SK-N-SH treated with all-trans-retinoic acid at 6 μM for 48 hours (cell line): ENCODE measurements at regions not wholly inside any gene's neighbourhood (a gene's known extent, or its start where the extent isn't known, plus 50 kb on each side); places are given as distances from the start of the nearest gene placed in this dataset.
A peak's percentile ranks its signal among the peaks of the same experiment; 100 is the strongest.

Experiments used
- ATAC-seq: fragments of 200-7000 bp; cut with Tn5 transposase; 3 replicates; pipeline ENCODE4 v1.9.1; 2020; ENCODE audit warnings: mild to moderate bottlenecking, moderate library complexity
- ARNTL ChIP-seq: fragments of 450-650 bp; formaldehyde crosslinking; IDR thresholded peaks from 2 replicates; pipeline ENCODE4 v1.5.0; 2020; ENCODE audit warnings: low read depth, mild to moderate bottlenecking, moderate library complexity, borderline replicate concordance
- ESRRG ChIP-seq: fragments of 250-450 bp; sonication (Bioruptor Pico); IDR thresholded peaks from 2 replicates; pipeline ENCODE4 v1.6.1; 2021; ENCODE audit warnings: mild to moderate bottlenecking
- GLIS3 ChIP-seq: fragments of 250-450 bp; sonication (Bioruptor Pico); IDR thresholded peaks from 2 replicates; pipeline ENCODE4 v1.5.0; 2020; ENCODE audit warnings: mild to moderate bottlenecking, moderate library complexity
- ISL1 ChIP-seq: fragments of 250-450 bp; sonication (Bioruptor Pico); IDR thresholded peaks from 2 replicates; pipeline ENCODE4 v2.1.2; 2022; ENCODE audit warnings: mild to moderate bottlenecking, moderate library complexity
- OSR1 ChIP-seq: fragments of 250-450 bp; sonication (Bioruptor Pico); IDR thresholded peaks from 2 replicates; pipeline ENCODE4 v1.8.0; 2022; ENCODE audit warnings: moderate library complexity, mild to moderate bottlenecking, inconsistent platforms
- SNAI2 ChIP-seq: fragments of 250-450 bp; sonication (Bioruptor Pico); IDR thresholded peaks from 2 replicates; pipeline ENCODE4 v1.5.0; 2020; ENCODE audit warnings: mild to moderate bottlenecking, moderate library complexity
- TCF4 ChIP-seq: fragments of 250-450 bp; sonication (Bioruptor Pico); IDR thresholded peaks from 2 replicates; pipeline ENCODE4 v1.8.0; 2021; ENCODE audit warnings: mild to moderate bottlenecking, moderate library complexity, borderline replicate concordance
- TOX ChIP-seq: fragments of 250-450 bp; sonication (Bioruptor Pico); IDR thresholded peaks from 2 replicates; pipeline ENCODE4 v1.8.0; 2021; ENCODE audit warnings: mild to moderate bottlenecking, moderate library complexity, borderline replicate concordance
- ZC3H10 ChIP-seq: fragments of 250-450 bp; sonication (Bioruptor Pico); IDR thresholded peaks from 2 replicates; pipeline ENCODE4 v1.5.1; 2021; ENCODE audit warnings: mild to moderate bottlenecking, moderate library complexity
- ZFP3 ChIP-seq: fragments of 250-450 bp; sonication (Bioruptor Pico); IDR thresholded peaks from 2 replicates; pipeline ENCODE4 v1.5.0; 2020; ENCODE audit warnings: mild to moderate bottlenecking, moderate library complexity
- ZFP30 ChIP-seq: fragments of 450-650 bp; formaldehyde crosslinking; IDR thresholded peaks from 2 replicates; pipeline ENCODE4 v1.5.0; 2022; ENCODE audit warnings: mild to moderate bottlenecking, moderate library complexity
- ZNF565 ChIP-seq: fragments of 450-650 bp; formaldehyde crosslinking; conservative IDR thresholded peaks from 2 replicates; pipeline ENCODE4 v1.5.0; 2020; ENCODE audit warnings: low read depth, mild to moderate bottlenecking, moderate library complexity
- ZNF70 ChIP-seq: fragments of 450-650 bp; formaldehyde crosslinking; IDR thresholded peaks from 2 replicates; pipeline ENCODE4 v1.5.0; 2020; ENCODE audit warnings: mild to moderate bottlenecking, moderate library complexity
- TF ChIP-seq, protein P1 (sequence below): fragments of 250-450 bp; sonication (Bioruptor Pico); IDR thresholded peaks from 2 replicates; pipeline ENCODE4 v1.8.0; 2020; ENCODE audit warnings: mild to moderate bottlenecking, moderate library complexity, borderline replicate concordance
- TF ChIP-seq, protein P2 (sequence below): fragments of 250-450 bp; sonication (Bioruptor Pico); IDR thresholded peaks from 2 replicates; pipeline ENCODE4 v1.8.0; 2021; ENCODE audit warnings: low read depth, mild to moderate bottlenecking, moderate library complexity, borderline replicate concordance
- TF ChIP-seq, protein P3 (sequence below): fragments of 250-450 bp; sonication (Bioruptor Pico); IDR thresholded peaks from 2 replicates; pipeline ENCODE4 v1.5.1; 2021; ENCODE audit warnings: mild to moderate bottlenecking, moderate library complexity
- TF ChIP-seq, protein P4 (sequence below): fragments of 250-450 bp; sonication (Bioruptor Pico); IDR thresholded peaks from 2 replicates; pipeline ENCODE4 v1.5.0; 2020; ENCODE audit warnings: mild to moderate bottlenecking, moderate library complexity

DNA sequence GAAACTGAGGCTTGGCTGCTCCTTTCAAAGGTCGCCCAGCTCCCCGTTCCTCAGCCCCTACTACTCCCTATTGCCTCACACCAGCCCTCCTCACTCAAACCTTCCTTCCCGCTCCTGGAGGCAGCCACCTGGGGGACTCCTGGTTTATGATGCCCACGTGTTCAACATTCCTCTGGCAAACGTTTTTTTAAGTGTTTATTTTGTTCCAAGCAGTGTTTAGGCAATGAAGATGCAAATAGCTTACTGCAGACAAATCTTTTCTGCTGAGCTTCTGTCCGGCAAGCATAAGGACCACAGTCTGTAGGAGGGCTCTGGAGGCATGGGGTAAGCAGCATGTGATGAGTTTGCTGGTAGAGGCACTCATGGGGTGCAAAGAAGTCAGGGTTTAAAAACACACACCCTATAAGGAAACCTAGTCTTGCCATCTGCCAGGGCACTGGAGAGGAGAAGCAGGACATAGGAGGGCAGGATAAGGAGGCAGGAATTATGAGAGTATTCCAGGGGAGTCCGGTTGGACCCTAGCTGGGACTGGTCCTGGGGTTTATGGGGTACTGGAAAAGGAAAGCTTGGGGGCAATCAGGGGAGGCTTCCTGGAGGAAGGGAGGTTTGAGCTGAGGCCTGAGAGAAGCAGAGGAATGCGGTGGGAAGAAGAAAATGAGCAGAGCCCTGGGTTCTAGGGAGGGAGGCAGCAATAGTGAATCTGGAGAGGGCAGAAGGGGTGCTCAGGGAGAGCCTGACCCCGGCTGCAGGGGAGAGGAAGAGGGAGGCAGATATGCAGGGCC, 123.3 kb downstream of the NCOR2 start:
- ATAC-seq = no peak
- TF ChIP-seq, protein P1, sequence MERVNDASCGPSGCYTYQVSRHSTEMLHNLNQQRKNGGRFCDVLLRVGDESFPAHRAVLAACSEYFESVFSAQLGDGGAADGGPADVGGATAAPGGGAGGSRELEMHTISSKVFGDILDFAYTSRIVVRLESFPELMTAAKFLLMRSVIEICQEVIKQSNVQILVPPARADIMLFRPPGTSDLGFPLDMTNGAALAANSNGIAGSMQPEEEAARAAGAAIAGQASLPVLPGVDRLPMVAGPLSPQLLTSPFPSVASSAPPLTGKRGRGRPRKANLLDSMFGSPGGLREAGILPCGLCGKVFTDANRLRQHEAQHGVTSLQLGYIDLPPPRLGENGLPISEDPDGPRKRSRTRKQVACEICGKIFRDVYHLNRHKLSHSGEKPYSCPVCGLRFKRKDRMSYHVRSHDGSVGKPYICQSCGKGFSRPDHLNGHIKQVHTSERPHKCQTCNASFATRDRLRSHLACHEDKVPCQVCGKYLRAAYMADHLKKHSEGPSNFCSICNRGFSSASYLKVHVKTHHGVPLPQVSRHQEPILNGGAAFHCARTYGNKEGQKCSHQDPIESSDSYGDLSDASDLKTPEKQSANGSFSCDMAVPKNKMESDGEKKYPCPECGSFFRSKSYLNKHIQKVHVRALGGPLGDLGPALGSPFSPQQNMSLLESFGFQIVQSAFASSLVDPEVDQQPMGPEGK (CRISPR knock-in tag) = no peak
- TF ChIP-seq TCF4 (CRISPR knock-in tag) (no peak), ESRRG (CRISPR knock-in tag) (no peak), SNAI2 (CRISPR knock-in tag) (no peak), GLIS3 (CRISPR knock-in tag) (no peak), ZNF70 (CRISPR knock-in tag) (no peak)
- TF ChIP-seq, protein P2, sequence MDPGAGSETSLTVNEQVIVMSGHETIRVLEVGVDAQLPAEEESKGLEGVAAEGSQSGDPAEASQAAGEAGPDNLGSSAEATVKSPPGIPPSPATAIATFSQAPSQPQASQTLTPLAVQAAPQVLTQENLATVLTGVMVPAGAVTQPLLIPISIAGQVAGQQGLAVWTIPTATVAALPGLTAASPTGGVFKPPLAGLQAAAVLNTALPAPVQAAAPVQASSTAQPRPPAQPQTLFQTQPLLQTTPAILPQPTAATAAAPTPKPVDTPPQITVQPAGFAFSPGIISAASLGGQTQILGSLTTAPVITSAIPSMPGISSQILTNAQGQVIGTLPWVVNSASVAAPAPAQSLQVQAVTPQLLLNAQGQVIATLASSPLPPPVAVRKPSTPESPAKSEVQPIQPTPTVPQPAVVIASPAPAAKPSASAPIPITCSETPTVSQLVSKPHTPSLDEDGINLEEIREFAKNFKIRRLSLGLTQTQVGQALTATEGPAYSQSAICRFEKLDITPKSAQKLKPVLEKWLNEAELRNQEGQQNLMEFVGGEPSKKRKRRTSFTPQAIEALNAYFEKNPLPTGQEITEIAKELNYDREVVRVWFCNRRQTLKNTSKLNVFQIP (CRISPR knock-in tag) = no peak

DNA sequence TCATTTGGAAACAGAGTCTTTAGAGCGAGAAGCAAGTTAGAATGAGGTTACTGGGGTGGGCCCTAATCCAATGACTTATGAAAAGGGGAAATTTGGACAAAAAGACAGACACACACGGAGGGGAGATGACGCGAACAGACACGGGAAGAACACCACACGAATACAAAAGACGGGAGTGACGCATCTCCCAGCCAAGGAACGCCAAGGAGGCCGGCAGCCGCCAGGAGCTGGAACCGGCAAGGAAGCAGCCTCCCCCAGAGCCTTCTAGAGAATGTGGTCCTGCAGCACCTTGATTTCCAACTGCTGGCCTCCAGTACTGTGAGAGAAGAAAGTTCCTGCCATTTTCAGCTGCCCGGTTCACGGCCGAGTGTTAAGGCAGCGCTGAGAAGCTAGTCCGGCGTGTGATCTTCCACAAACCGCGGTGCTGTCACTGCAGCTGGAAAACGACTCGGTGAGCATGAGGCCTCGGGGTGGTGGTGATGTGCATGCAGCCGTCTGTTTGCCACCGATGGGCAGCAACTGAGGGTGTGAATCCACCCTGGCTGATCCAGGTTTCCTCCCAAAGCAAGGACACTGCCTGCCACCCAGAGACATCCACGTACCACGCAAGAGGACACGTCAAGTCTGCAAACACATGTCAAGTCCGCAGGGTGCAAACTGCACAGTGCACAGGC, 124.5 kb downstream of the NCOR2 start:
- TF ChIP-seq ZC3H10 (CRISPR knock-in tag) (no peak), OSR1 (CRISPR knock-in tag) (no peak), TCF4 (CRISPR knock-in tag) (no peak)
- TF ChIP-seq, protein P3, sequence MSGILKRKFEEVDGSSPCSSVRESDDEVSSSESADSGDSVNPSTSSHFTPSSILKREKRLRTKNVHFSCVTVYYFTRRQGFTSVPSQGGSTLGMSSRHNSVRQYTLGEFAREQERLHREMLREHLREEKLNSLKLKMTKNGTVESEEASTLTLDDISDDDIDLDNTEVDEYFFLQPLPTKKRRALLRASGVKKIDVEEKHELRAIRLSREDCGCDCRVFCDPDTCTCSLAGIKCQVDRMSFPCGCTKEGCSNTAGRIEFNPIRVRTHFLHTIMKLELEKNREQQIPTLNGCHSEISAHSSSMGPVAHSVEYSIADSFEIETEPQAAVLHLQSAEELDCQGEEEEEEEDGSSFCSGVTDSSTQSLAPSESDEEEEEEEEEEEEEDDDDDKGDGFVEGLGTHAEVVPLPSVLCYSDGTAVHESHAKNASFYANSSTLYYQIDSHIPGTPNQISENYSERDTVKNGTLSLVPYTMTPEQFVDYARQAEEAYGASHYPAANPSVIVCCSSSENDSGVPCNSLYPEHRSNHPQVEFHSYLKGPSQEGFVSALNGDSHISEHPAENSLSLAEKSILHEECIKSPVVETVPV (CRISPR knock-in tag) = no peak
- ATAC-seq = no peak

DNA sequence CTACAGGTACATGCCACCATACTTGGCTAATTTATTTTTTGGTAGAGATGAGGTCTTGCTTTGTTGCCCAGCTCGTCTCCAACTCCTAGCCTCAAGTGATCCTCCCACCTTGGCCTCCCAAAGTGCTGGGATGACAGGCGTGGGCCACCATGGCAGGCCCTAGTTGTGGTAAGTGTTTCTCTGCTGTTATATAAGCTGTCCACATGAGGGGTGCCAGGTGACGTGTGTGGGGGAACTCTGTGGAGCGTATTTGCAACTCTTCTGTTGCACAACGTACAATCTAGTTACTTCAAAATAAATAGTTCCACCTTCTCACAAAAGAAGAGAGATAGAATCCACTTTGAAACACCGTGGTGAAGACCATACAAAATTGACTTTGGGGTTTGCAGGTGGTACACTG, 125.1 kb downstream of the NCOR2 start:
- no peak for ATAC-seq
- TF ChIP-seq, protein P1 (CRISPR knock-in tag) = no peak
- TF ChIP-seq ESRRG (CRISPR knock-in tag) (no peak), ZNF565 (CRISPR knock-in tag) (no peak)
- TF ChIP-seq, protein P2 (CRISPR knock-in tag) = no peak
- TF ChIP-seq, all 23 proteins: peak for 0

DNA sequence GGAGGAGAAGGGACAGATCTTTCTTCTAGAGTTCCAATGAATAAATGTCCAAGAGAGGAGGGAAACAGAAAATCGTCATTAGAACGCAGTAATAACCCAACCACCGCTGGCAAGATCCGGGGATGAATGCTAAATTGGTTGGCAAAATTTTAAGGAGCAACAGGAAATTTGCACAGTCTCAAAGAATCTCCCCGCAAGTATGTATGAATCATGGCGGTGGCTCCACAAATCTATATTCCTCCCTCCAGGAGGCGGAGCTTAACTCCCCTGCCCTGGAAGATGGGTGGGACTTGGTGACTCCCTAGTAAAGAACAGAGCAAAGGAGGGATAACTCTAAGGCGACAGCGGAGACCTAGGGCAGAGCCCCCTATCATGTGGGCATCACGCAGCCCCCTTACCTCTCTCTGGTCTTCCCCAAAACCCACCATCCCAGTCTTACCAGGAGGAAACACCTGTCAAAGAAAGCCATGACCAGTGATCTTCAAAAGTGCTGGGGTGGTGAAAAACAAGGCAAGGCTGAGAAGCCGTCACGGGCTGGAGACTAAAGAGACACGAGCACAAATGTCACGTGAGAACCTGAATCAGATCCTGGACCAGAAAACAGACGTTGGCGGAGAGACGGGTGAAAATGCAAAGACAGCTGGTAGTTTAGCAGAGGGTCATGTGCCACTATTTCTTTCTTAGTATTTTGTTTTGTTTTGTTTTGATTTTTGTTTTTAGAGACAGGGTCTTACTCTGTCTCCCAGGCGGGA, 125.8 kb downstream of the NCOR2 start:
- peak; percentile 97 for ATAC-seq

More for the DNA sequence above, 125.8 kb downstream of the NCOR2 start:
- TF ChIP-seq, protein P4, sequence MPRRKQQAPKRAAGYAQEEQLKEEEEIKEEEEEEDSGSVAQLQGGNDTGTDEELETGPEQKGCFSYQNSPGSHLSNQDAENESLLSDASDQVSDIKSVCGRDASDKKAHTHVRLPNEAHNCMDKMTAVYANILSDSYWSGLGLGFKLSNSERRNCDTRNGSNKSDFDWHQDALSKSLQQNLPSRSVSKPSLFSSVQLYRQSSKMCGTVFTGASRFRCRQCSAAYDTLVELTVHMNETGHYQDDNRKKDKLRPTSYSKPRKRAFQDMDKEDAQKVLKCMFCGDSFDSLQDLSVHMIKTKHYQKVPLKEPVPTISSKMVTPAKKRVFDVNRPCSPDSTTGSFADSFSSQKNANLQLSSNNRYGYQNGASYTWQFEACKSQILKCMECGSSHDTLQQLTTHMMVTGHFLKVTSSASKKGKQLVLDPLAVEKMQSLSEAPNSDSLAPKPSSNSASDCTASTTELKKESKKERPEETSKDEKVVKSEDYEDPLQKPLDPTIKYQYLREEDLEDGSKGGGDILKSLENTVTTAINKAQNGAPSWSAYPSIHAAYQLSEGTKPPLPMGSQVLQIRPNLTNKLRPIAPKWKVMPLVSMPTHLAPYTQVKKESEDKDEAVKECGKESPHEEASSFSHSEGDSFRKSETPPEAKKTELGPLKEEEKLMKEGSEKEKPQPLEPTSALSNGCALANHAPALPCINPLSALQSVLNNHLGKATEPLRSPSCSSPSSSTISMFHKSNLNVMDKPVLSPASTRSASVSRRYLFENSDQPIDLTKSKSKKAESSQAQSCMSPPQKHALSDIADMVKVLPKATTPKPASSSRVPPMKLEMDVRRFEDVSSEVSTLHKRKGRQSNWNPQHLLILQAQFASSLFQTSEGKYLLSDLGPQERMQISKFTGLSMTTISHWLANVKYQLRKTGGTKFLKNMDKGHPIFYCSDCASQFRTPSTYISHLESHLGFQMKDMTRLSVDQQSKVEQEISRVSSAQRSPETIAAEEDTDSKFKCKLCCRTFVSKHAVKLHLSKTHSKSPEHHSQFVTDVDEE = no peak
- TF ChIP-seq ZNF70 (CRISPR knock-in tag) = no peak
- TF ChIP-seq TOX (CRISPR knock-in tag) = no peak
- TF ChIP-seq GLIS3 (CRISPR knock-in tag) = no peak
- no peak for TF ChIP-seq ZFP30 (CRISPR knock-in tag)
- TF ChIP-seq ARNTL (CRISPR knock-in tag) = no peak
- no peak for TF ChIP-seq ESRRG (CRISPR knock-in tag)
- TF ChIP-seq ZFP3 (CRISPR knock-in tag) = no peak
- no peak for TF ChIP-seq ZNF565 (CRISPR knock-in tag)
- TF ChIP-seq SNAI2 (CRISPR knock-in tag) = no peak
- no peak for TF ChIP-seq OSR1 (CRISPR knock-in tag)
- no peak for TF ChIP-seq ZC3H10 (CRISPR knock-in tag)
- TF ChIP-seq, protein P2 (CRISPR knock-in tag) = no peak
- TF ChIP-seq ISL1 = no peak
- TF ChIP-seq, all 23 proteins: peak for 0
